Spleen (tissue), 11 donors: ENCODE measurements at regions not wholly inside any gene's neighbourhood (a gene's known extent, or its start where the extent isn't known, plus 50 kb on each side); places are given as distances from the start of the nearest gene placed in this dataset.

Experiments used
- DNase-seq: peaks from one replicate; pipeline ENCODE4 v3.0.0-alpha.2; 2020
- H3K27ac ChIP-seq, 8 donors: fragments of 200-600 bp; sonication (generic) in 7 of 8; 1 replicate in 4 of 8; 2 replicates in 4 of 8; pipeline versions ENCODE4 v1.5.0 to v1.8.0; 2016 to 2021; ENCODE audit warnings: inconsistent platforms in 4 of 8, mild to moderate bottlenecking in 4 of 8, moderate library complexity in 1 of 8
- H3K27me3 ChIP-seq, 7 donors: fragments of 200-600 bp; sonication (generic) in 6 of 7; replicated peaks in 1 of 7; 1 replicate in 4 of 7; 2 replicates in 3 of 7; pipeline versions ENCODE4 v1.5.0 to v1.8.0; 2016 to 2021; ENCODE audit warnings: inconsistent platforms in 3 of 7, mild to moderate bottlenecking in 1 of 7
- H3K36me3 ChIP-seq, 6 donors: fragments of 200-600 bp; sonication (generic) in 5 of 6; 1 replicate in 4 of 6; 2 replicates in 2 of 6; pipeline versions ENCODE4 v1.5.0 to v1.8.0; 2016 to 2021; ENCODE audit warnings: inconsistent platforms in 2 of 6
- H3K4me1 ChIP-seq, 6 donors: fragments of 200-600 bp; sonication (generic) in 5 of 6; 1 replicate in 3 of 6; 2 replicates in 3 of 6; pipeline versions ENCODE4 v1.5.0 to v1.8.0; 2016 to 2021; ENCODE audit warnings: inconsistent platforms in 3 of 6
- H3K4me3 ChIP-seq, 8 donors: fragments of 200-600 bp; sonication (generic) in 7 of 8; 1 replicate in 4 of 8; 2 replicates in 4 of 8; pipeline versions ENCODE4 v1.5.0 to v1.8.0; 2016 to 2021; ENCODE audit warnings: inconsistent platforms in 4 of 8, mild to moderate bottlenecking in 4 of 8, moderate library complexity in 2 of 8
- H3K9me3 ChIP-seq, 8 donors: fragments of 200-600 bp; sonication (generic) in 7 of 8; 1 replicate in 4 of 8; 2 replicates in 4 of 8; pipeline versions ENCODE4 v1.5.0 to v1.8.0; 2016 to 2021; ENCODE audit warnings: inconsistent platforms in 4 of 8
- CTCF ChIP-seq, 11 experiments: fragments of 200-600 bp in 7 of 11; fragments of 450-650 bp in 4 of 11; sonication (generic) in 4 of 11; IDR thresholded peaks in 8 of 11; conservative IDR thresholded peaks in 3 of 11; 1 replicate in 7 of 11; 2 replicates in 4 of 11; pipeline versions ENCODE4 v1.4.0 to v1.8.0; 2016 to 2021; ENCODE audit warnings: antibody characterized with exemption in 11 of 11, inconsistent platforms in 4 of 11, mild to moderate bottlenecking in 1 of 11
- POLR2A ChIP-seq, 3 donors: fragments of 450-650 bp; IDR thresholded peaks; one replicate each; pipeline ENCODE4 v1.5.1; 2017; ENCODE audit warnings: antibody characterized with exemption in 3 of 3, mild to moderate bottlenecking in 1 of 3
- POLR2AphosphoS5 ChIP-seq, 3 donors: sonication (generic); formaldehyde crosslinking; IDR thresholded peaks; one replicate each; pipeline ENCODE4 v1.5.1; 2017; ENCODE audit warnings: antibody characterized with exemption in 3 of 3
- WGBS, 5 donors: extraction: QIAGEN DNeasy Blood & Tissue Kit in 3 of 5; methylation state at CpG; one replicate each; pipeline versions ENCODE4 v1.1.5 to v1.1.7; 2013 to 2018; 5-methylcytosine and 5-hydroxymethylcytosine counted together
- intact Hi-C: fragments of 100-400 bp; cut with DNase I; formaldehyde crosslinking; loops from one replicate; pipeline ENCODE4 v1.15.0; 2023; ENCODE audit warnings: low total_unique reads
- donor health status: healthy with polysubstance abuse.
- donor health status: DM: no; HTN: no; CAD: no; lungs with moderate emphysema.
- donor health status: DM: no; HTN: no; CAD: no.
- donor health status: Bipolar disorder and iron deficiency.
- donor health status: healthy.
- donor health status: DM: no; HTN: no; CAD: no.
- donor health status: DM: yes; HTN: yes; CAD: no.

DNA sequence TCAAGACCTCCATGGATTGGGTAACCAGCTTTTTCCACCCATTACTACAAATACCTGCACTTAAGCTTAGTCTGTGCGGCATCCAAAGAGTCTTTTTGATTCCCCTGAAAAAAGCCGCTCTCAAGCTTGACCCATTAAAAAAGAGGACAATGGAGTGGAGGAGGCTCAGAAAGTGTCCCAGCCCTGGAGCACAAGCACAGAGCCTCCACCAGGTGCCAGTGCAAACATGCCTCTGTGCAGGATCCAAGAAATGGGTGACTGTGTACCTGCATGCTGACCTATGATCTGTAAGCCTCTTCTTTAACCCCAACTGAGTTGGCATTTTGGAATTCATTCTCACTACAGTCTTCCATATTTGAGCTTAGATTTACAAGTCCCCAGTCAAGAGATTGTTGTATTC lies 168.3 kb upstream of the TLE4 start:
- H3K36me3 ChIP-seq: no peaks in the 10 kb centered on the region
- WGBS, 5 donors: 95 to 98% (median 97%) methylated on average over 2 of the region's 2 CpGs
- DNase-seq: no peak
- no peak overlapping the region for H3K27ac ChIP-seq
- no peaks in the 10 kb centered on the region for H3K9me3 ChIP-seq
- H3K27me3 ChIP-seq: no peaks in the 10 kb centered on the region
- intact Hi-C loops: no loop called here
- H3K4me1 ChIP-seq: no peaks in the 10 kb centered on the region
- TF ChIP-seq POLR2A (IDR thresholded peaks at IDR 0.05) (no peak), CTCF (IDR thresholded peaks at IDR 0.05 in 8 of 11, conservative IDR thresholded peaks at IDR 0.05 in 3 of 11) (no peak), POLR2AphosphoS5 (IDR thresholded peaks at IDR 0.05) (no peak)
- no peak overlapping the region for H3K4me3 ChIP-seq

DNA sequence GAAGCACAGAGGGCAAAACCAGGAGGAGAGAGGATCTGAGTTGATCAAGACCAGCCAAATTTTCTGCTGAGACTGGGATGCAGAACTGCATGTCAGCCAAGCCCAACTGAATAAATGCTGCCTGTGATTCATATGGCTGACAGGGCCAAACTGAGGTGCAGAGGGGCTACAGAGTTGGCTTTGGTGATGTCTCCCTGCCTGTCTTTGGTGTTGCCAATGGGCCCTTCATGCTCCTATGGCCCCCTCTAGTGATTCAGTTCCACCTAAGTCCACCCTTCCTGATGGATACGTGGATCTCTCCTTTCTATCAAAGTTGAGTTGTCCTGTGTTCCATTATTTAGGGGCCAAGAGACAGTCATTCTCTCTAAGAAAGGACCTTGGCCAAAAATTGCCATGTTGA lies 163.6 kb upstream of the TLE4 start:
- no peaks in the 10 kb centered on the region for H3K4me1 ChIP-seq
- H3K4me3 ChIP-seq: no peak overlapping the region
- no peaks in the 10 kb centered on the region for H3K9me3 ChIP-seq
- no peak overlapping the region for H3K27ac ChIP-seq
- TF ChIP-seq POLR2A (IDR thresholded peaks at IDR 0.05) (no peak), POLR2AphosphoS5 (IDR thresholded peaks at IDR 0.05) (no peak), CTCF (IDR thresholded peaks at IDR 0.05 in 8 of 11, conservative IDR thresholded peaks at IDR 0.05 in 3 of 11) (no peak)
- WGBS, 5 donors: 73 to 83% (median 79%) methylated on average over 1 of the region's 1 CpG
- DNase-seq: no peak
- no peaks in the 10 kb centered on the region for H3K27me3 ChIP-seq
- intact Hi-C loops: no loop called here
- H3K36me3 ChIP-seq: no peaks in the 10 kb centered on the region

- Histone ChIP-seq H3K9me3 (no peaks in the 10 kb centered on the region), H3K27ac (no peak overlapping the region), H3K4me1 (no peaks in the 10 kb centered on the region), H3K27me3 (no peaks in the 10 kb centered on the region), H3K36me3 (no peaks in the 10 kb centered on the region), H3K4me3 (no peak overlapping the region)
- intact Hi-C loops: no loop called here
- 43 to 79% (median 65%) methylated on average over 3 of the region's 3 CpGs for WGBS, 5 donors
- TF ChIP-seq CTCF (IDR thresholded peaks at IDR 0.05 in 8 of 11, conservative IDR thresholded peaks at IDR 0.05 in 3 of 11) (no peak), POLR2AphosphoS5 (IDR thresholded peaks at IDR 0.05) (no peak), POLR2A (IDR thresholded peaks at IDR 0.05) (no peak)
- DNase-seq: no peak
These were observed 163.1 kb upstream of the TLE4 start for GRCh38 chr9:79408617-79409016.

GRCh38 chr9:79409182-79409823 lies 162.5 kb upstream of the TLE4 start:
- WGBS, 5 donors: 76 to 88% (median 78%) methylated on average over 2 of the region's 2 CpGs
- H3K4me1 ChIP-seq: no peaks in the 10 kb centered on the region
- intact Hi-C loops: no loop called here
- H3K9me3 ChIP-seq: no peaks in the 10 kb centered on the region
- TF ChIP-seq POLR2AphosphoS5 (IDR thresholded peaks at IDR 0.05) (no peak), POLR2A (IDR thresholded peaks at IDR 0.05) (no peak), CTCF (IDR thresholded peaks at IDR 0.05 in 8 of 11, conservative IDR thresholded peaks at IDR 0.05 in 3 of 11) (no peak)
- H3K4me3 ChIP-seq: no peak overlapping the region
- no peak for DNase-seq
- no peak overlapping the region for H3K27ac ChIP-seq
- H3K36me3 ChIP-seq: no peaks in the 10 kb centered on the region
- H3K27me3 ChIP-seq: no peaks in the 10 kb centered on the region
